A549 (cell line): ENCODE measurements at regions not wholly inside any gene's neighbourhood (a gene's known extent, or its start where the extent isn't known, plus 50 kb on each side); places are given as distances from the start of the nearest gene placed in this dataset.

Experiments
- CEBPB ChIP-seq, 2 experiments: fragments of >200 bp in 1 of 2; sonication (Bioruptor Twin) in 1 of 2; formaldehyde crosslinking in 1 of 2; IDR thresholded peaks; 2 replicates each; pipeline ENCODE4 v1.6.1; 2012 to 2016
- CTCF ChIP-seq: fragments of >200 bp; sonication (Bioruptor Twin); formaldehyde crosslinking; IDR thresholded peaks from 3 replicates; pipeline ENCODE4 v1.5.1; 2016
- EP300 ChIP-seq, 2 experiments: fragments of >200 bp; sonication (Bioruptor Twin); formaldehyde crosslinking; IDR thresholded peaks; 2 replicates in 1 of 2; 3 replicates in 1 of 2; pipeline ENCODE4 v1.6.1; 2016 to 2017
- MAFK ChIP-seq: fragments of 450-650 bp; IDR thresholded peaks from 2 replicates; pipeline ENCODE4 v1.6.1; 2014; ENCODE audit not compliant: partially characterized antibody
- PBX3 ChIP-seq: IDR thresholded peaks from 2 replicates; pipeline ENCODE4 v1.6.1; 2012
- POLR2A ChIP-seq: IDR thresholded peaks from 2 replicates; pipeline ENCODE4 v1.6.1; 2012; ENCODE audit warnings: mild to moderate bottlenecking, low read length
- RAD21 ChIP-seq, 2 experiments: fragments of >200 bp in 1 of 2; sonication (Bioruptor Twin) in 1 of 2; formaldehyde crosslinking in 1 of 2; IDR thresholded peaks in 1 of 2; conservative IDR thresholded peaks in 1 of 2; 2 replicates in 1 of 2; 3 replicates in 1 of 2; pipeline ENCODE4 v1.6.1; 2012 to 2018; ENCODE audit warnings: inconsistent platforms in 1 of 2
- RCOR1 ChIP-seq: fragments of 150-350 bp; IDR thresholded peaks from 2 replicates; pipeline ENCODE4 v1.6.1; 2014; ENCODE audit warnings: antibody characterized with exemption, low read length, low read depth
- RNF2 ChIP-seq: fragments of 200-600 bp; sonication (generic); IDR thresholded peaks from 2 replicates; pipeline ENCODE4 v1.6.1; 2016; ENCODE audit warnings: low read depth, mild to moderate bottlenecking, antibody characterized with exemption, moderate library complexity, borderline replicate concordance
- USF2 ChIP-seq: fragments of 450-650 bp; IDR thresholded peaks from 2 replicates; pipeline ENCODE4 v1.6.1; 2014; ENCODE audit warnings: antibody characterized with exemption

- TF ChIP-seq CTCF (no peak), CEBPB (IDR thresholded peaks at IDR 0.05) (no peak), MAFK (no peak), EP300 (IDR thresholded peaks at IDR 0.05) (no peak), RCOR1 (no peak), RAD21 (conservative IDR thresholded peaks at IDR 0.05 in 1 of 2, IDR thresholded peaks at IDR 0.05 in 1 of 2) (no peak), PBX3 (no peak), USF2 (no peak), RNF2 (no peak), POLR2A (no peak)
These were observed 236.4 kb upstream of the TENT5A start for GRCh38 chr6:81988871-81989270.
